ENCODE measurements at regions not wholly inside any gene's neighbourhood (a gene's known extent, or its start where the extent isn't known, plus 50 kb on each side); places are given as distances from the start of the nearest gene placed in this dataset.

- TF ChIP-seq, protein P1, sequence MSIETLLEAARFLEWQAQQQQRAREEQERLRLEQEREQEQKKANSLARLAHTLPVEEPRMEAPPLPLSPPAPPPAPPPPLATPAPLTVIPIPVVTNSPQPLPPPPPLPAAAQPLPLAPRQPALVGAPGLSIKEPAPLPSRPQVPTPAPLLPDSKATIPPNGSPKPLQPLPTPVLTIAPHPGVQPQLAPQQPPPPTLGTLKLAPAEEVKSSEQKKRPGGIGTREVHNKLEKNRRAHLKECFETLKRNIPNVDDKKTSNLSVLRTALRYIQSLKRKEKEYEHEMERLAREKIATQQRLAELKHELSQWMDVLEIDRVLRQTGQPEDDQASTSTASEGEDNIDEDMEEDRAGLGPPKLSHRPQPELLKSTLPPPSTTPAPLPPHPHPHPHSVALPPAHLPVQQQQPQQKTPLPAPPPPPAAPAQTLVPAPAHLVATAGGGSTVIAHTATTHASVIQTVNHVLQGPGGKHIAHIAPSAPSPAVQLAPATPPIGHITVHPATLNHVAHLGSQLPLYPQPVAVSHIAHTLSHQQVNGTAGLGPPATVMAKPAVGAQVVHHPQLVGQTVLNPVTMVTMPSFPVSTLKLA (conservative IDR thresholded peaks at IDR 0.05) = no peak
Measured at GRCh38 chr7:145681646-145682045, 435.0 kb upstream of the CNTNAP2 start (continued).

DNA sequence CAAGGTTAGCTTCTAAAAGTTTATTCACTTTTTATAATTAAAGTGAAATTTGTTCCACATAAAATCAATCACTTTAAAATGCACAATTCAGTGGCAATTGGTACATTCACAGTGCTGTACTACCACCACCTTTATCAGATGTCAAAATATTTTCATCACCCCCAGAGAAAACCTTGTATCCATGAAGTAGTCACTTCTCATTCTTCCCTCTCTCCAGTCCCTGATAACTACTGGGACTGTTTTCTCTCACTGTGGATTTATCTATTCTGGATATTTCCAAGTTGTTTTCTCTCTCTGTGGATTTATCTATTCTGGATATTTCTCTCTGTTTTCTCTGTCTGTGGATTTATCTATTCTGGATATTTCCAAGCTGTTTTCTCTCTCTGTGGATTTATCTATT, 435.4 kb upstream of the CNTNAP2 start:
- POLR2A ChIA-PET = no interaction called here
- no peaks in the 10 kb centered on the region for H4K20me1 ChIP-seq (replicated peaks; ENCODE audit: control insufficient read depth, insufficient read depth, low read length)
- DNase-seq (ENCODE audit: extremely low read depth in 1 of 4, low spot score in 3 of 4) = no peak
- no peaks in the 10 kb centered on the region for H3K9me3 ChIP-seq (replicated peaks; ENCODE audit: control insufficient read depth, insufficient read depth, low read depth, low read length)
- H3K27me3 ChIP-seq (ENCODE audit: control insufficient read depth in 2 of 2, insufficient read depth in 2 of 2, low read length in 2 of 2) = no peaks in the 10 kb centered on the region
- ATAC-seq = no peak
- no peaks in the 10 kb centered on the region for H3K79me2 ChIP-seq (ENCODE audit: control insufficient read depth, insufficient read depth, low read length)
- in situ Hi-C loops (cut with MboI) = no loop called here
- H3K9me1 ChIP-seq (ENCODE audit: control insufficient read depth, insufficient read depth, low read length) = no peaks in the 10 kb centered on the region
- intact Hi-C loops (cut with micrococcal nuclease) = no loop called here
- H3K4me2 ChIP-seq (ENCODE audit: insufficient read depth, low read length) = no peak overlapping the region
- no peaks in the 10 kb centered on the region for H3K36me3 ChIP-seq (ENCODE audit: control insufficient read depth, insufficient read depth, low read length)
- BruUV-seq (replicated peaks) = no TSS peak
- H3K4me1 ChIP-seq (replicated peaks in 1 of 2; ENCODE audit: control insufficient read depth in 2 of 2, insufficient read depth in 2 of 2, low read length in 2 of 2) = no peaks in the 10 kb centered on the region
- no peak overlapping the region for H3K9ac ChIP-seq (ENCODE audit: insufficient read depth in 1 of 2, low read depth in 2 of 2, low read length in 2 of 2)
- H3K27ac ChIP-seq (ENCODE audit: extremely low read depth, low read depth, low read length) = no peak overlapping the region
- H3K4me3 ChIP-seq = no peak overlapping the region
- CTCF ChIA-PET (ENCODE audit: low intra/inter-chr PET ratio) = no interaction called here
- H2AFZ ChIP-seq (ENCODE audit: low read depth, low read length) = no peak overlapping the region
- no peak for FAIRE-seq
- no peak for TF ChIP-seq ZNF561 (CRISPR knock-in tag; conservative IDR thresholded peaks at IDR 0.05)
- TF ChIP-seq PCBP1 (IDR thresholded peaks at IDR 0.05; ENCODE audit: low read depth, low read length, poor library complexity, severe bottlenecking) = no peak
- no peak for TF ChIP-seq NFXL1 (CRISPR knock-in tag; IDR thresholded peaks at IDR 0.05)
- TF ChIP-seq KLF13 (tag; IDR thresholded peaks at IDR 0.05; ENCODE audit: borderline replicate concordance, low read depth) = no peak
- no peak for TF ChIP-seq ATF2 (CRISPR knock-in tag; IDR thresholded peaks at IDR 0.05)
- no peak for TF ChIP-seq ZNF239 (CRISPR knock-in tag; IDR thresholded peaks at IDR 0.05)
- TF ChIP-seq, protein P2, sequence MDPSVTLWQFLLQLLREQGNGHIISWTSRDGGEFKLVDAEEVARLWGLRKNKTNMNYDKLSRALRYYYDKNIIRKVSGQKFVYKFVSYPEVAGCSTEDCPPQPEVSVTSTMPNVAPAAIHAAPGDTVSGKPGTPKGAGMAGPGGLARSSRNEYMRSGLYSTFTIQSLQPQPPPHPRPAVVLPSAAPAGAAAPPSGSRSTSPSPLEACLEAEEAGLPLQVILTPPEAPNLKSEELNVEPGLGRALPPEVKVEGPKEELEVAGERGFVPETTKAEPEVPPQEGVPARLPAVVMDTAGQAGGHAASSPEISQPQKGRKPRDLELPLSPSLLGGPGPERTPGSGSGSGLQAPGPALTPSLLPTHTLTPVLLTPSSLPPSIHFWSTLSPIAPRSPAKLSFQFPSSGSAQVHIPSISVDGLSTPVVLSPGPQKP (CRISPR knock-in tag; IDR thresholded peaks at IDR 0.05) = no peak
- no peak for TF ChIP-seq ZNF77 (CRISPR knock-in tag; IDR thresholded peaks at IDR 0.05)
- TF ChIP-seq BRF2 (IDR thresholded peaks at IDR 0.05; ENCODE audit: borderline replicate concordance, insufficient read depth, insufficient read length) = no peak
- TF ChIP-seq, protein P3, sequence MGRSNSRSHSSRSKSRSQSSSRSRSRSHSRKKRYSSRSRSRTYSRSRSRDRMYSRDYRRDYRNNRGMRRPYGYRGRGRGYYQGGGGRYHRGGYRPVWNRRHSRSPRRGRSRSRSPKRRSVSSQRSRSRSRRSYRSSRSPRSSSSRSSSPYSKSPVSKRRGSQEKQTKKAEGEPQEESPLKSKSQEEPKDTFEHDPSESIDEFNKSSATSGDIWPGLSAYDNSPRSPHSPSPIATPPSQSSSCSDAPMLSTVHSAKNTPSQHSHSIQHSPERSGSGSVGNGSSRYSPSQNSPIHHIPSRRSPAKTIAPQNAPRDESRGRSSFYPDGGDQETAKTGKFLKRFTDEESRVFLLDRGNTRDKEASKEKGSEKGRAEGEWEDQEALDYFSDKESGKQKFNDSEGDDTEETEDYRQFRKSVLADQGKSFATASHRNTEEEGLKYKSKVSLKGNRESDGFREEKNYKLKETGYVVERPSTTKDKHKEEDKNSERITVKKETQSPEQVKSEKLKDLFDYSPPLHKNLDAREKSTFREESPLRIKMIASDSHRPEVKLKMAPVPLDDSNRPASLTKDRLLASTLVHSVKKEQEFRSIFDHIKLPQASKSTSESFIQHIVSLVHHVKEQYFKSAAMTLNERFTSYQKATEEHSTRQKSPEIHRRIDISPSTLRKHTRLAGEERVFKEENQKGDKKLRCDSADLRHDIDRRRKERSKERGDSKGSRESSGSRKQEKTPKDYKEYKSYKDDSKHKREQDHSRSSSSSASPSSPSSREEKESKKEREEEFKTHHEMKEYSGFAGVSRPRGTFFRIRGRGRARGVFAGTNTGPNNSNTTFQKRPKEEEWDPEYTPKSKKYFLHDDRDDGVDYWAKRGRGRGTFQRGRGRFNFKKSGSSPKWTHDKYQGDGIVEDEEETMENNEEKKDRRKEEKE (IDR thresholded peaks at IDR 0.05; ENCODE audit: borderline replicate concordance in 1 of 2, control insufficient read depth in 1 of 2, low read depth in 2 of 2, low read length in 1 of 2) = no peak
- no peak for TF ChIP-seq FOXA3 (CRISPR knock-in tag; conservative IDR thresholded peaks at IDR 0.05 in 1 of 2, IDR thresholded peaks at IDR 0.05 in 1 of 2)

Measured in K562 (cell line).